ENCODE measurements at regions not wholly inside any gene's neighbourhood (a gene's known extent, or its start where the extent isn't known, plus 50 kb on each side); places are given as distances from the start of the nearest gene placed in this dataset.

DNA sequence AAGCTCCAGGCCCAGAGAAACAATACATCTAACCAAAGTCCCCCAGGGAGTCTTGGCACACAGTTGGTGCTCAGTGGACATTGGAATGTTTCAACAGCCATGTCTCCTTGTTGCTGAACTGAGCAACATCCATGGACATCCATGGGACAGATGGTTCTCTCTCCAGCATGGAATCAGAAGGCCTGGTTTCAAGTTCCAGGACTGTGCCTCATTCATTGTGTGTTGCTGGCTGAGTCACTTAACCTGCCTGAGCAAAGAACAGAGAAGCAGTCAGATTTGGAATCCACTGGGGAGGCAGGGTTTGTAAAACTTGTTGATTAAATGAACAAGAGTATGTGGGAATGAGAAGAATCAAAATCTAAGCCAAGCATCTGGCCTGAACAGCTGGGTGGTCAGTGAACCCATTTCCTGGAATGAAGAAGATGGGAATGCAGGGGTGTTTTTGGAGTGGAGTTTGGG, 147.9 kb downstream of the CHIC2 start:
- Mint-ChIP-seq H3K9me3 (peaks cover 0 to 3% (median 0%) of the 10 kb centered on the region in 7 donors), H3K27ac (peak overlapping the region; percentile 62 to 99 (median 97)), H3K4me1 (peaks cover 88% of the 10 kb centered on the region), H3K36me3 (peaks cover 0 to 8% of the 10 kb centered on the region in 2 donors), H3K27me3 (ENCODE audit: low read depth in 3 of 3) (peaks cover 0 to 2% (median 0%) of the 10 kb centered on the region in 3 donors), H3K4me3 (no peak overlapping the region)
- no peaks in the 10 kb centered on the region for H3K79me2 ChIP-seq (ENCODE audit: insufficient read depth, low read length)
- intact Hi-C loops (cut with micrococcal nuclease) = loop anchor here in 1 of 2 donors (10.0 kb wide), 1 partner anchor 148 kb away; the partner anchor contains the start of gene CHIC2
- peak overlapping the region in 1 of 2 donors; percentile 87 for H3K27ac ChIP-seq (ENCODE audit: low read depth in 1 of 2, low read length in 2 of 2)
- no peak overlapping the region for H3K9ac ChIP-seq (ENCODE audit: insufficient read depth, low read length, poor library complexity, severe bottlenecking)
- DNase-seq = peak in 2 of 3 donors; percentile 36 to 50
- peaks cover 88 to 93% of the 10 kb centered on the region in 2 donors for H3K4me1 ChIP-seq (ENCODE audit: control insufficient read depth in 1 of 2, insufficient read depth in 2 of 2, low read length in 2 of 2)
- no peak overlapping the region for H3K4me3 ChIP-seq (replicated peaks in 1 of 3; ENCODE audit: low read depth in 2 of 3, low read length in 3 of 3)
- H2AFZ ChIP-seq (ENCODE audit: insufficient read depth, low read depth, low read length, poor library complexity, severe bottlenecking) = no peak overlapping the region
- no peaks in the 10 kb centered on the region for H3K9me3 ChIP-seq (replicated peaks in 1 of 2; ENCODE audit: control insufficient read depth in 1 of 2, insufficient read depth in 1 of 2, low read length in 2 of 2)
- H4K20me1 ChIP-seq (ENCODE audit: insufficient read depth, low read length) = no peaks in the 10 kb centered on the region
- no peak overlapping the region for H3K4me2 ChIP-seq (replicated peaks; ENCODE audit: extremely low read depth, low read length, poor library complexity, severe bottlenecking)
- no peaks in the 10 kb centered on the region for H3K36me3 ChIP-seq (replicated peaks in 1 of 2; ENCODE audit: control insufficient read depth in 1 of 2, insufficient read depth in 2 of 2, low read length in 2 of 2)
- H3K27me3 ChIP-seq (ENCODE audit: control insufficient read depth in 2 of 2, insufficient read depth in 2 of 2, low read length in 2 of 2) = no peaks in the 10 kb centered on the region
- no peak for TF ChIP-seq CTCF (IDR thresholded peaks at IDR 0.05)

DNA sequence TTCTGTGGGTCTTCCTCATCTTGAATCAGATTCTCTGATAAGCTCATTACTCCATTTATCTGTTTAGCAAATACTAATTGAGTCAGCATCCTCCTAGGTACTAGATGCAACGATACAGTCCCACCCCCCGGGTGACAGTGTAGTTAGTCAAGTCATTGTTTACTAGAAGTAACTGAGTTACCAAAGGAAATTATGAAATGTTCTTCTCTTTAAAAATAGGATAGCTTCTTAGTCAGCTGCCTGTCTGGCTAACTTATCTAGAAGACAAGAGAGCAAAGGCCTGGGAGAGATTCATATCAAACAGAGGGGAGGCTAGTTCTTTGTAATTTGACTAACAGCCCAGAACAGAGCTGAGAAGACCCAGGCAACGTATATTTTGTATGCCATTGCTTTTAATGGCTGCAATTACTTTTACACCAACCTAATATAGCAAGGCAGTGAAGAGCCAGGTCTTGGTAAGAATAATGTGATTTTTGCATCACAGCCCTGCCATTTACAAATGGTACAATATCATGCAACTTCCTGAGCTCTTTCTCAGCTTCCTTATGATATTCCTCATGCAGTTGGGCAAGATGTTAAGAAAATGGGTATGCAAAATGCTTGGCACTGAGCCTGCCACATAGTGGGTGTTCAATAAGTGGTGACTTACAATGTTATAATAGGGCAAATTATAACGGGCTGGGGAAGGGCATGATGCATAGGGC, 149.9 kb downstream of the CHIC2 start:
- Mint-ChIP-seq H3K4me3 (peak overlapping the region in 1 of 2 donors; percentile 58), H3K27me3 (ENCODE audit: low read depth in 3 of 3) (peaks cover 0 to 2% (median 1%) of the 10 kb centered on the region in 3 donors), H3K9me3 (peaks cover 0 to 3% (median 0%) of the 10 kb centered on the region in 7 donors), H3K36me3 (peaks cover 0 to 8% of the 10 kb centered on the region in 2 donors), H3K4me1 (peaks cover 72% of the 10 kb centered on the region), H3K27ac (peak overlapping the region; percentile 96 to 99 (median 98))
- Histone ChIP-seq H3K9ac (ENCODE audit: insufficient read depth, low read length, poor library complexity, severe bottlenecking) (peak overlapping the region; percentile 48), H3K4me1 (ENCODE audit: control insufficient read depth in 1 of 2, insufficient read depth in 2 of 2, low read length in 2 of 2) (peaks cover 71 to 77% of the 10 kb centered on the region in 2 donors), H3K36me3 (replicated peaks in 1 of 2; ENCODE audit: control insufficient read depth in 1 of 2, insufficient read depth in 2 of 2, low read length in 2 of 2) (no peaks in the 10 kb centered on the region), H3K9me3 (replicated peaks in 1 of 2; ENCODE audit: control insufficient read depth in 1 of 2, insufficient read depth in 1 of 2, low read length in 2 of 2) (no peaks in the 10 kb centered on the region), H3K27ac (ENCODE audit: low read depth in 1 of 2, low read length in 2 of 2) (peak overlapping the region; percentile 84 to 93), H3K79me2 (ENCODE audit: insufficient read depth, low read length) (no peaks in the 10 kb centered on the region), H2AFZ (ENCODE audit: insufficient read depth, low read depth, low read length, poor library complexity, severe bottlenecking) (no peak overlapping the region), H3K4me3 (replicated peaks in 1 of 3; ENCODE audit: low read depth in 2 of 3, low read length in 3 of 3) (peak overlapping the region in 1 of 3 experiments; percentile 27), H3K4me2 (replicated peaks; ENCODE audit: extremely low read depth, low read length, poor library complexity, severe bottlenecking) (peak overlapping the region; percentile 47), H3K27me3 (ENCODE audit: control insufficient read depth in 2 of 2, insufficient read depth in 2 of 2, low read length in 2 of 2) (no peaks in the 10 kb centered on the region), H4K20me1 (ENCODE audit: insufficient read depth, low read length) (no peaks in the 10 kb centered on the region)
- no peak for TF ChIP-seq CTCF (IDR thresholded peaks at IDR 0.05)
- DNase-seq = peak; percentile 85 to 99 (median 94)
- WGBS (ENCODE audit: insufficient coverage) = 10% methylated on average over 1 of the region's 4 CpGs
- intact Hi-C loops (cut with micrococcal nuclease) = loop anchor here (5.0 to 10.0 kb wide), 2 partner anchors 148 to 150 kb away; partner anchors contain the start of gene CHIC2 (in 2 of the 2)

Measured in CD14-positive monocyte (primary cell).